GM21576 (cell line): ENCODE measurements at regions not wholly inside any gene's neighbourhood (a gene's known extent, or its start where the extent isn't known, plus 50 kb on each side); places are given as distances from the start of the nearest gene placed in this dataset.

Experiments
- ATAC-seq: cut with Tn5 transposase; IDR thresholded peaks from one replicate; pipeline ENCODE4 v1.9.1; 2021; ENCODE audit warnings: mild to moderate bottlenecking, moderate library complexity; ENCODE audit not compliant: unreplicated experiment

DNA sequence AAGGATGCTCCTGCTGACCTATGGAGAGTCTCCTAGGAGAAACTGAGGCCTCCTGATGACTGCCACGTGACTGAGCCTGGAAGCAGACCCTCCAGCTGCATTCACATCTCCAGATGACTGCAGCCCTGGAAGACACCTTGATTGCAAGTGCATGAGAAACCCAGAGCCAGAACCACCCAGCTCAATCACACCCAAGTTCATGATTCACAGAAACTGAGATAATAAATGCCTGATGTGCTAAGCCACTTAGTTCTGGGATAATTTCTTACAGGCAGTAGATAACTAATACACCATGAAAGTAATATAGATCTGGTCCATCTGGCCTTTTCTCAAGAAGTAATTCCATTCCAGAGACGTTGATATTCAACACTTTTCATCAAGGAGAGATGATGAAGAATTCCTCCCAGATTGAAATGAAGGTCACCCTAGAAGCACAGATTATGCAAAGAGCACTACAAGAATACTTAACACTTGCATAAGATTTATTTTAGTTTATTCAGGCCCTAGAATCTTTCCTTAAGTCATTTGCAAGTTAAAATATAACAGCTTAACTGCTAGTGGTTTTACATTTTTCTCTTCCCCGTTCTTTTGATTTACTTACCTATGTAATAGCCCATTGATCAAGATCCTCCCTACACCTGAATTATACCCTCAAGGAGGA lies 208.2 kb upstream of the INHBA start:
- no peak for ATAC-seq

GRCh38 chr7:41907444-41907843 lies 204.6 kb upstream of the INHBA start:
- no peak for ATAC-seq

GRCh38 chr7:41900532-41900931 lies 197.6 kb upstream of the INHBA start:
- no peak for ATAC-seq

DNA sequence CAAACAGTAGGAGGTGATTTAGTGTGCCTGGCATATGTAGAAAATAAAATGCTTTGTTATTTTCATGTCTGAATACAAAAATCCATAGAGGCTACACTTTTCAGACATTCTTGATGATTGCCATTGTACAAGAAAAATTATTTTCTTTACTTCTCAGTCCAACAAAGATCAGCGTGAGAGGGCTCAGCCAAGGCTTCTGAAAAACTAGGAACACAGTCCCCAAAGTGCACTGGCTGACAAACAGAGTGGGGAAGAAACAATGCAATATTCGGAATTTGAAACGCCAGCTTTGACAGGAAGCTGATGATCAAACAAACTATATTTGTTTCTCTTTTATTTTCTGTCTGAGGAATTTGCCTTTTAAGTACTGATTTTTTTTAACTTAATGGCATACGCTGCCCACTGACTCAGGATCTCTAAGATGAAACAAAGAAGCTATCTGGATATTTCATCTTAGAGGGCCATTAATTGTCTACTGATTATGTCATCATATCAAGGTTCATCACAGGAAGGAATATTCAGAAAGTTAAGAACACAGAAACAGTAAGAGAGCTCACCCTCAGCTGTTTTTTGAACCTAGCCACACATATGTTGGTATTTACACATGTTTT lies 197.0 kb upstream of the INHBA start:
- no peak for ATAC-seq

GRCh38 chr7:41893656-41894055 lies 190.8 kb upstream of the INHBA start:
- no peak for ATAC-seq

DNA sequence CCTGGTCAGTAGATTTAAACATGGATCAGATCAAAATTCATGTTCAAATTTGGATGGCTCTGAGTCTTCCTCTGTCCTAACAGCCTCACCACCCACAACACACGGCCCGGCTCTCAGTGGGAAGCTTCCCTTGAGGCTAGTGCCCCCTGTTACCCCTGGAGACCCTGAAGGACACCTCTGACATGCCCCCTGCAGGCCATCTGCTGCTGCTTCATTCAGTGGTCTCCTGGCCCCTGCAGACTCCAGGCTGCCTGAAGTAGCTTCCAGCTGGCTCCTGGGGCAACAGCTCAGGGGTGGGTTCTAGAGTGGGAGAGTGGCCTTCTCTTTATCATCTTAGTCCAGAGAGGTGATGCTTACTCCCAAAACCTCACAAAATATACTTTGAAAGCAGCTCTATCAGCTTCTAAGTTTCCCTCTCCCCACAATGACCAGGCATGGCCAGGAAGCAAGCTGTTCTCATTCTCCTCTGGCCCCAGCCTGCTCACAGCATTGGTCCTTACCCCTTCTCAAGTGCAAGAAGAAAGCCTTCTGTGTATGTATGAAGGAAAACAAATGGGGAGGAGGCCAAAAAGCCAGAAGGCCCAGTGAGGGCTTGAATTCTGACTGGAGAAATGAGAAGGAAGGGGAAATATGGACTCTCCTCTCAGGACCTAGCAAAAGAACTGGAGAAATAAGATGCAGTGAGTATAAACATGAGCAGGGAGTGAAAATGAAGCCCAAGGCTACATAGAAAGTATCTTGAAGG lies 189.6 kb upstream of the INHBA start:
- ATAC-seq = no peak

- ATAC-seq = no peak
Observed at GRCh38 chr7:41891950-41892349, 189.1 kb upstream of the INHBA start.

GRCh38 chr7:41890631-41891274 lies 187.9 kb upstream of the INHBA start:
- no peak for ATAC-seq

- ATAC-seq = no peak
Observed at GRCh38 chr7:41889472-41889871, 186.6 kb upstream of the INHBA start.

- ATAC-seq = peak; percentile 63
Observed at GRCh38 chr7:41889040-41889439, 186.2 kb upstream of the INHBA start.

GRCh38 chr7:41887416-41887815 lies 184.5 kb upstream of the INHBA start:
- no peak for ATAC-seq

GRCh38 chr7:41886901-41887311 lies 184.0 kb upstream of the INHBA start:
- no peak for ATAC-seq

DNA sequence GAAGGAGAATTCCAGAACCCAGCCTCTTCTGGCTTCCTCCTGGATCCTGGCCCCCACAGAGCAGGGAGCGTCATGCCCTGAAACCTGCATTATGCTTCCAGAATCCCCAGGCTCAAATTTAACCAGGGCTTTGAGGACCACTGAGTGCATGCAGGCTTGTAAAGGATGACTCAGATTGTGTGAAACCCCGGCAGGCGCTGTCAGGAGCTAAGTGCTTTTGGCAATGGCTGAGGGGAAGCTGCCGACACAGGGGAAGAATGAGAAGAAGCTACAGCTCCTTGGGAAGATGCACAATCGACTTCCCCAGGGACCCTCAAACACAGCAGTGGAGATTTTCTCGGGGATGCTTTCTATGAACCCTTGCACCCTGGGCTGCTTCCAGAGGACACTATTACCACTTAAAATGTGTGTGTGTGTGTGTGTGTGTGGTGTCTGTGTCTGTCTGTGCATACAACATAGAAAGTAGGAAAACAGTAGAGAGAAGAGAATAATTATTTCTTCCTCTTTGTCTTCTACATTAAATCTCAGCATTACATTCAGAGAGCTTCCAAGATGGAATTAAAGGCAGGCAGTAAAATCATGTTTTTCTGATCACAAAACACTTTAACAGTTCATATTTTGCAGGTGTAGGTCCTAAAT lies 183.5 kb upstream of the INHBA start:
- ATAC-seq = no peak

- ATAC-seq = no peak
Observed at GRCh38 chr7:41885748-41886147, 182.9 kb upstream of the INHBA start.

DNA sequence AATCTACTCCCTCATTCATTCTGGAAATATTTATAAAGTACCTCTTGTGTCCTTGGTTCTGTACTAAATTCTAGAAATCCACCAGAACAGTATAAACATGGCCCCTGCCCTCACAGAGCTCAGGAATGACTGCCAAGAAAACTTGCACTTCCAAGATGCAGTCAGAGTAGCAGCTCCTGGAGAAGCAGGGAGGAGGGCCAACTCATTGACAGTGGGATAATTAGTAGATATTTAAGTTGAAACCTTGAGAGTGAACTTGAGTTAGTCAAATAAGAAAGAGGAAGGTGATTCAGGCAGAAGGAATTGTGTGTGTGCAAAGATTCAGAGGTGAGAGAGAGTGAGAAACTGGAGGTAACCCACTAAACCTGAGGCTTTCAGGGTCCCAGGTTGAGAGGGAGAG lies 182.2 kb upstream of the INHBA start:
- ATAC-seq = no peak

- ATAC-seq = peak; percentile 28
Observed at GRCh38 chr7:41882745-41883420, 180.0 kb upstream of the INHBA start.

DNA sequence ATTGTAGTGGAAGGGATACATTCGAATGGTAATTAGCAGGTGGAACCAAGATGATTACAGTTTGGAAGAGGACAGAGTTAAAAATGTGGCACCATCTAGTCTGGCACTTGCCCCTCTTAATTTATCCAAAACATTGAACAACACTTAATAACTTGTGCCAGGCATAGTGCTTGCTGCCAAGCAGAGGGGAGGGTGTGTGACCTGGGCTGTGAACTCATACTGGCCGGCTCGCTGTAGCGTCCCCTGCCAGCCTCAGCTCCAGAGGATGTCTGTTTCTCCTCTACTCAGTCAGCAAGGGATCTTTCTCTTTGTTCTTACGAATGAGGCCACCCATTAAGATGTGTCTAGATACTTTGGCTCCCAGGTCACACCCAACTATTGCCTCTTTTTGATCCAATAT lies 179.4 kb upstream of the INHBA start:
- ATAC-seq = no peak

- ATAC-seq = peak; percentile 94
Observed at GRCh38 chr7:41881331-41882130, 178.6 kb upstream of the INHBA start.

DNA sequence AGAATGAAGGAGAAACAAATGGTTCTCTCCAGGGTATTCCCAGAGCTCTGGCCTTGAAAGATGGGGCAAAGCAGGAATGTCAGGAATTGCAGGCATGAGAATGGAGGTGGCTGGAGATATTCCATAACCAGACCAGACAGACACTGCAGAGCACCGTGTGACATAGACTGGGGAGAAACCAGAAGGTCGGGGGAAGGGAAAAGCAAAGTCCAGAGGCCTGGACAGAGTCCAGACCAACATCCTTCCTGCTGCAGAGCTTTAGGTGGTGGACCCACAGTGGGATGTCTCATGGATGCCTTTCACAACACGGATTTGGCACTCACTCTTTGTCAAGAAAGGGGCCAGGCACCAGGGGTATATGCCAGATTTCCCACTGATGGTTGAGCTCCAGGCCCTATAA lies 177.2 kb upstream of the INHBA start:
- ATAC-seq = no peak

GRCh38 chr7:41879403-41879802 lies 176.5 kb upstream of the INHBA start:
- no peak for ATAC-seq
